HG03432 (cell line): ENCODE measurements at regions not wholly inside any gene's neighbourhood (a gene's known extent, or its start where the extent isn't known, plus 50 kb on each side); places are given as distances from the start of the nearest gene placed in this dataset.

Source experiments
- ATAC-seq: cut with Tn5 transposase; IDR thresholded peaks from one replicate; pipeline ENCODE4 v1.9.1; 2021; ENCODE audit warnings: mild to moderate bottlenecking, moderate library complexity; ENCODE audit not compliant: unreplicated experiment

GRCh38 chr5:124341066-124341858 lies 405.2 kb downstream of the ZNF608 start:
- ATAC-seq, result peak; percentile 71

- ATAC-seq, result no peak
Observed at GRCh38 chr5:124337996-124338395, 408.4 kb downstream of the ZNF608 start.

GRCh38 chr5:124333298-124333979 lies 413.0 kb downstream of the ZNF608 start:
- no peak for ATAC-seq

GRCh38 chr5:124332273-124332672 lies 414.2 kb downstream of the ZNF608 start:
- ATAC-seq, result no peak

GRCh38 chr5:124330595-124331220 lies 415.7 kb downstream of the ZNF608 start:
- no peak for ATAC-seq

GRCh38 chr5:124328201-124328600 lies 418.2 kb downstream of the ZNF608 start:
- no peak for ATAC-seq

- ATAC-seq, result no peak
Observed at GRCh38 chr5:124318661-124319060, 427.8 kb downstream of the ZNF608 start.

GRCh38 chr5:124317451-124317850 lies 429.0 kb downstream of the ZNF608 start:
- ATAC-seq, result no peak

GRCh38 chr5:124315741-124316415 lies 430.6 kb downstream of the ZNF608 start:
- no peak for ATAC-seq

- no peak for ATAC-seq
Observed at GRCh38 chr5:124310453-124310852, 436.0 kb downstream of the ZNF608 start.

GRCh38 chr5:124309241-124309980 lies 437.0 kb downstream of the ZNF608 start:
- ATAC-seq, result no peak

- ATAC-seq, result no peak
Observed at GRCh38 chr5:124303366-124303765, 443.1 kb downstream of the ZNF608 start.

GRCh38 chr5:124302533-124302932 lies 443.9 kb downstream of the ZNF608 start:
- no peak for ATAC-seq

- ATAC-seq, result no peak
Observed at GRCh38 chr5:124301850-124302249, 444.6 kb downstream of the ZNF608 start.

- no peak for ATAC-seq
Observed at GRCh38 chr5:124300815-124301621, 445.4 kb downstream of the ZNF608 start.

- ATAC-seq, result no peak
Observed at GRCh38 chr5:124297826-124298225, 448.6 kb downstream of the ZNF608 start.

- ATAC-seq, result no peak
Observed at GRCh38 chr5:124292322-124292855, 454.1 kb downstream of the ZNF608 start.

- no peak for ATAC-seq
Observed at GRCh38 chr5:124289641-124290311, 456.7 kb downstream of the ZNF608 start.

- no peak for ATAC-seq
Observed at GRCh38 chr5:124289130-124289529, 457.3 kb downstream of the ZNF608 start.
